HG02588 (cell line): ENCODE measurements at regions not wholly inside any gene's neighbourhood (a gene's known extent, or its start where the extent isn't known, plus 50 kb on each side); places are given as distances from the start of the nearest gene placed in this dataset.

Experiments
- ATAC-seq: cut with Tn5 transposase; IDR thresholded peaks from one replicate; pipeline ENCODE4 v1.9.1; 2021; ENCODE audit warnings: mild to moderate bottlenecking, moderate library complexity; ENCODE audit not compliant: unreplicated experiment

GRCh38 chr10:58932126-58932525 lies 244.3 kb upstream of the PHYHIPL start:
- ATAC-seq, result no peak

GRCh38 chr10:58932577-58933314 lies 243.7 kb upstream of the PHYHIPL start:
- ATAC-seq, result no peak

GRCh38 chr10:58936364-58936763 lies 240.1 kb upstream of the PHYHIPL start:
- no peak for ATAC-seq

- ATAC-seq, result no peak
Observed at GRCh38 chr10:58937423-58937822, 239.0 kb upstream of the PHYHIPL start.

GRCh38 chr10:58942724-58943123 lies 233.7 kb upstream of the PHYHIPL start:
- no peak for ATAC-seq

- ATAC-seq, result no peak
Observed at GRCh38 chr10:58943256-58943890, 233.1 kb upstream of the PHYHIPL start.

- ATAC-seq, result no peak
Observed at GRCh38 chr10:58943960-58944359, 232.5 kb upstream of the PHYHIPL start.

GRCh38 chr10:58948303-58948702 lies 228.1 kb upstream of the PHYHIPL start:
- ATAC-seq, result no peak

GRCh38 chr10:58950618-58951017 lies 225.8 kb upstream of the PHYHIPL start:
- ATAC-seq, result no peak

GRCh38 chr10:58951087-58951486 lies 225.4 kb upstream of the PHYHIPL start:
- no peak for ATAC-seq

- ATAC-seq, result no peak
Observed at GRCh38 chr10:58951746-58952145, 224.7 kb upstream of the PHYHIPL start.

- ATAC-seq, result no peak
Observed at GRCh38 chr10:58952162-58952601, 224.3 kb upstream of the PHYHIPL start.

- ATAC-seq, result peak; percentile 62
Observed at GRCh38 chr10:58952747-58953466, 223.5 kb upstream of the PHYHIPL start.

GRCh38 chr10:58954178-58954577 lies 222.3 kb upstream of the PHYHIPL start:
- ATAC-seq, result no peak

GRCh38 chr10:58955615-58956014 lies 220.8 kb upstream of the PHYHIPL start:
- ATAC-seq, result no peak

- ATAC-seq, result no peak
Observed at GRCh38 chr10:58956926-58957325, 219.5 kb upstream of the PHYHIPL start.

GRCh38 chr10:58957517-58957916 lies 218.9 kb upstream of the PHYHIPL start:
- ATAC-seq, result no peak

- no peak for ATAC-seq
Observed at GRCh38 chr10:58963101-58963534, 213.3 kb upstream of the PHYHIPL start.

- ATAC-seq, result no peak
Observed at GRCh38 chr10:58963723-58964124, 212.7 kb upstream of the PHYHIPL start.

GRCh38 chr10:58965855-58966254 lies 210.6 kb upstream of the PHYHIPL start:
- no peak for ATAC-seq

- no peak for ATAC-seq
Observed at GRCh38 chr10:58967551-58968388, 208.7 kb upstream of the PHYHIPL start.
